Choroid plexus epithelial cell (primary cell): ENCODE measurements at regions not wholly inside any gene's neighbourhood (a gene's known extent, or its start where the extent isn't known, plus 50 kb on each side); places are given as distances from the start of the nearest gene placed in this dataset.

Source experiments
- DNase-seq: peaks from one replicate; pipeline ENCODE4 v3.0.0-alpha.2; 2010; ENCODE audit warnings: low read depth
- H3K4me3 ChIP-seq: 2 replicates; pipeline ENCODE4 v1.5.1; 2011; ENCODE audit warnings: low read depth, mild to moderate bottlenecking, control low read depth, low read length, moderate library complexity
- TF ChIP-seq, protein P1 (sequence below): conservative IDR thresholded peaks from 2 replicates; pipeline ENCODE4 v1.5.1; 2011; ENCODE audit warnings: low read depth, mild to moderate bottlenecking, control low read depth, inconsistent platforms, low read length, moderate library complexity

DNA sequence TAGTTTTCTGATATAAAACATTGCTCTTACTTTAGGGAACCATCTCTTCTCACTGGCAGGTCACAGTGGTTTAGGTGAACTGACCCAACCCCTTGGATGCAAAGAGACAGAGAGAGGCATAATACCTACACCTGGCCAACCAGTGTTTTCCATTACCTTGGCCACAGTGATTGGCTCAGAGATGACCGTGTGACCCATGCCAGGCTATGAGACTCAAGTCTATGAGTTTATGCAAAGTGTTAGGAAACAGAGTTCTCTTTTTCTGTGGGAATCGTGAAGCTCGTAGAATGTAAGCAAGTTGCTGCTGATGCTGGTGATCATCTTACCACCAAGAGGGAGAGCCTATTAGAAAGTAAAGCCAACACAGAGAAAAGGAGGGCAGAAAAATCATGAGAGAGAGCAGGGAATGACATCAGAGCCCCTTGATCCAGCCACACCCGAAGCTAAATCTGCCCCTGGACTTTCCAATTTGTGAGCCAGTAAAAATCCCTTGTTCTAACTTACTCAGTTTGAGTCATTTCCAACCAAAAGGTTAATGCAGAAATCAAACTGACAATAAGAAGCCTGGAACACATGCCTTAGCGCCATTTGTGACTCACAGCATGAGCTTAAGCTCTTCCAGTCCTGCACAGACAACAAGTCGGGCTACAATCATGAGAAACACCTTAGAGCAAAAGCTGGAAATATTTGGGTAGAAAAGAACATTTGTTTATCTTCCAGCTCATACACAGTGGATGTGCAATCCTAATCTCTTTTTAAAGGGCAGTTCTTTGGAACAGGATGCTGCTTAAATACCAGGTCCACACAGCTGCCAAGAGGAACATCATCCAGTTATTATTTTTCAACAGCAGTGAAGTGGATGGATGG is 81.3 kb upstream of the KAZN start:
- TF ChIP-seq, protein P1, sequence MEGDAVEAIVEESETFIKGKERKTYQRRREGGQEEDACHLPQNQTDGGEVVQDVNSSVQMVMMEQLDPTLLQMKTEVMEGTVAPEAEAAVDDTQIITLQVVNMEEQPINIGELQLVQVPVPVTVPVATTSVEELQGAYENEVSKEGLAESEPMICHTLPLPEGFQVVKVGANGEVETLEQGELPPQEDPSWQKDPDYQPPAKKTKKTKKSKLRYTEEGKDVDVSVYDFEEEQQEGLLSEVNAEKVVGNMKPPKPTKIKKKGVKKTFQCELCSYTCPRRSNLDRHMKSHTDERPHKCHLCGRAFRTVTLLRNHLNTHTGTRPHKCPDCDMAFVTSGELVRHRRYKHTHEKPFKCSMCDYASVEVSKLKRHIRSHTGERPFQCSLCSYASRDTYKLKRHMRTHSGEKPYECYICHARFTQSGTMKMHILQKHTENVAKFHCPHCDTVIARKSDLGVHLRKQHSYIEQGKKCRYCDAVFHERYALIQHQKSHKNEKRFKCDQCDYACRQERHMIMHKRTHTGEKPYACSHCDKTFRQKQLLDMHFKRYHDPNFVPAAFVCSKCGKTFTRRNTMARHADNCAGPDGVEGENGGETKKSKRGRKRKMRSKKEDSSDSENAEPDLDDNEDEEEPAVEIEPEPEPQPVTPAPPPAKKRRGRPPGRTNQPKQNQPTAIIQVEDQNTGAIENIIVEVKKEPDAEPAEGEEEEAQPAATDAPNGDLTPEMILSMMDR, result no peak
- DNase-seq, result peak; percentile 57
- no peak overlapping the region for H3K4me3 ChIP-seq

DNA sequence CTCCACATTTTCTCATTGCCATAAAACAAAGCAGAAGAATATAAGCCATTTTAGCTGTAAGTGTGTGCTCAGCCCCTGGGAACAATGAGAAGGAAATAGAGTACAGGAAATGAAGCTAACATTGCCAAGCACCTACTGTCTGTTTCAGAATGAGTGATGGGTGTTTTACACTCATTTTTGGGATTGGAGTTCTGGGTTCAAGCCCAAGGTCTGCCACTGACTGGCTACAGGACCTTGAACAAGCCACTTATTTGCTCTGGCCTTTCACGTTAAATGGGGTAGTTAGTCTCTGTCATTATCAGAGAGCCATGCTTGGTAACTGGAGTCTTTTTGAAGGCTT is 80.7 kb upstream of the KAZN start:
- no peak overlapping the region for H3K4me3 ChIP-seq
- TF ChIP-seq, protein P1, result no peak
- DNase-seq, result no peak

DNA sequence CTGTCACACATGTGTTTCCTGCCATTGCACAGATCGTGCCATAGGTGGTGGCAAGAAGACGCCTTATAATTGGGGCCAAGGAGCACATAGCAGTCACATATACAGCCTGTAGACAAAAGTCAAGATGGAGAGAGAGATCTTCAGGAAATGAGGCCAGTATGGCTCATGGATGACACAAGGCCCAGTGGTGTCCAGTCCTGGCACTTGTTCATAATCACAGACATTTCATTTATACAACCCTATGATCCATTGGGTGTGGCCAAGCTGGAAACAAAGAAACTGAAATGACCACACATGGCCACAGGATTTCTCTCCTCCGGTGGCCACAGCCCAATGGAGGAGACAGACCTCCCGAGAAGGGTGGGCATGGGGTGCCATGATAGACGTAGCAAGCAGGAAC is 78.5 kb upstream of the KAZN start:
- no peak overlapping the region for H3K4me3 ChIP-seq
- DNase-seq, result no peak
- TF ChIP-seq, protein P1, result no peak

DNA sequence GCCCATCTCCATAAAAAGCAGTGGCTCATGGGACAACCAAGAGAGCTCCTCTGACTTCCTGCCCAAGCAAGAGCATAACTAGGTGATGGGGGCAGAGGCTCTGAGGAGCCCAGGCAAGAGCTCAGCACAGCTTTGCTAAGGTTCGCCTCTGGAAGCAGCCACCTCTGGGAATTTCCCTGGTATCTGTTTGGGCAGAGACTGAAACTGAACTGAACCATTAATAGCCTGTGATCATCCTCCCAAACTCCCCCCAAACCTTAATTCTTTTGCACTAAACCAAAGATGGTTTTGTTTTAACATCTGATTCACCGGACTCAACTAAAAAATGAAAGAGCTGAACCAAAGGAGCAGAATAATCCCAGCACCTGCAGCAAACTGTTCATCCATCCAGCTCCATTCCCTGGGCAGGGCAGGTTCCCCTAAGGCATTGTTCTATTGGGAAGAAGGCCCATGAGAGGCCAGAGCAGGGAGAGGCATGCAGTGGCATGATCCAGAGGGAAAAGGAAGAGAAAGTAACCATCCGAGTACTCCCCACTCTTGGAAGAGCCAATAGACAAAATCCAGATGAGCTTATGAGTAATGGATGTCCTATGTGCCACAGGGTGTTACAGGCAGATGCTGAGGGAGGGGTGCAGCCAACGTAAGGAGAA is 77.8 kb upstream of the KAZN start:
- TF ChIP-seq, protein P1, result no peak
- no peak overlapping the region for H3K4me3 ChIP-seq
- no peak for DNase-seq

DNA sequence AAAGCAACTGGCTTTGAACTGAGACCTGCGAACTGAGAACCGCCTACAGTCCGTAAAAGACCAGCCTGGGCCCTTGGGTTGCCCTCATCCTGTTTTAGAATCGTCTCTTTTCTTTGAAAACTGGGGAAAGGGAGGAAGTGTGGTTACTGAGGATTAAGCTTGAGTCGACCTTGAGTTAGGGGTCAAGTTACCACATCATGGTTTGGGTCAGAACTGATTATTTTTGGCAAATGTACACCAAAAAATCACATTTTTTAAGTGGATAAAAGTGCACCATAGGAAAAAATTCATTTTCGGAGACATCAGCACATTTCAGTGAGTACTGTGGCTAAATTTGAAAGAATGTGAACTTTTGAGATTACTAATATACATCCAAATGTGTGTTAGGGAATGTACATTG is 76.9 kb upstream of the KAZN start:
- TF ChIP-seq, protein P1, result no peak
- no peak overlapping the region for H3K4me3 ChIP-seq
- peak; percentile 32 for DNase-seq

DNA sequence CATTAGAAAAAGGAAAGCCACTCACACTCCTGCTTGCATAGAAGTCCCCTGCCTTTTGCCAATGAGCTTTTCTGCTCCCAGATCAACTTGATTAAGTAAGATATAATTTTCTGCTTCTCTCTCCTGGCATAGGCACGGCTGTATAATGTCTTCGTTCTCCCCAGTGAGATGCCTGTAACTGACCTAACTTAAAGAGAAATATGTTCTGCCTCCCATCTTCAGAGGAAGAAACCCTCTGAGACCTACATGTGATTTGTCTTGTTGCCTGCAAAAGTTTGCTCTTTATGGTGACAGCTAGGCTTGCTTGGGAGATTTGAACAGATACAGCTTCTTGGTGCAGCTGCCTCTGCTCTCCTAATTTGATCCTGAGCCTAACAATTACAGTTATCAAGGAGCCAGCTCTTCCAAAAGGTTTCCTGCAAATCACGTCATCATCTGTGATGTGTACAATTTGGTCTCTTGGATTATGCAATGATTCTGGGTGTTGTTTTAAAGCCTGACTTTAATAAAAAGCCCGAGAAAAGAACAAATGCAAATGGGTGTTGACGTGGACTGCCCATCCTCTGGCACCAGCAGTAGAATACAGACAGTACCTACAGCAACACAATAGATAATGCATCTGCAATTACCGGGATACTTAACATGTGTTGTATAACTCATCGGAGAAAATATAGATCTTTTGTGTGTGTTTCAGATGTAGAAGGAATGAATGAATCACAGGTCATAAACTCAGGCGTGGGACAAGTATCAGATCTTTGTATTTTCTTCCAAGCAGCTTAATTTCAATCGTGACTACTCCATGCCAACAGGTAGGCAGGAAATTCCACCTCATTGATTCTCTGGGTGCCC is 76.2 kb upstream of the KAZN start:
- TF ChIP-seq, protein P1, result no peak
- peak; percentile 58 for DNase-seq
- H3K4me3 ChIP-seq, result no peak overlapping the region
